ENCODE measurements at regions not wholly inside any gene's neighbourhood (a gene's known extent, or its start where the extent isn't known, plus 50 kb on each side); places are given as distances from the start of the nearest gene placed in this dataset.

- TF ChIP-seq CHD7 (IDR thresholded peaks at IDR 0.05; ENCODE audit: insufficient replicate concordance, low read length) (no peak), NANOG (IDR thresholded peaks at IDR 0.05; ENCODE audit: insufficient read depth, low read depth, low read length, poor library complexity, severe bottlenecking) (no peak), HDAC2 (IDR thresholded peaks at IDR 0.05; ENCODE audit: borderline replicate concordance in 1 of 2, low read depth in 2 of 2, low read length in 2 of 2) (no peak), CREB1 (IDR thresholded peaks at IDR 0.05) (no peak), GABPA (IDR thresholded peaks at IDR 0.05; ENCODE audit: borderline replicate concordance, insufficient read depth, low read length) (no peak)
These were observed 101.2 kb upstream of the ELL2 start (continued) for GRCh38 chr5:96062836-96063235.

Data from H1 (cell line).